Gastrocnemius medialis (tissue), 4 donors: ENCODE measurements at regions not wholly inside any gene's neighbourhood (a gene's known extent, or its start where the extent isn't known, plus 50 kb on each side); places are given as distances from the start of the nearest gene placed in this dataset.

Experiments used
- POLR2A ChIP-seq, 2 donors: fragments of 450-650 bp; IDR thresholded peaks; one replicate each; pipeline ENCODE4 v1.6.1; 2017; ENCODE audit warnings: antibody characterized with exemption in 2 of 2, mild to moderate bottlenecking in 2 of 2, moderate library complexity in 2 of 2
- TF ChIP-seq, protein P1 (sequence below), 5 experiments: fragments of 450-650 bp in 3 of 5; fragments of 200-600 bp in 2 of 5; sonication (generic) in 2 of 5; IDR thresholded peaks in 4 of 5; conservative IDR thresholded peaks in 1 of 5; 1 replicate in 4 of 5; 2 replicates in 1 of 5; pipeline ENCODE4 v1.5.1; 2016 to 2019; ENCODE audit warnings: antibody characterized with exemption in 5 of 5, mild to moderate bottlenecking in 3 of 5, moderate library complexity in 3 of 5

- no peak for TF ChIP-seq POLR2A (IDR thresholded peaks at IDR 0.05)
- TF ChIP-seq, protein P1, sequence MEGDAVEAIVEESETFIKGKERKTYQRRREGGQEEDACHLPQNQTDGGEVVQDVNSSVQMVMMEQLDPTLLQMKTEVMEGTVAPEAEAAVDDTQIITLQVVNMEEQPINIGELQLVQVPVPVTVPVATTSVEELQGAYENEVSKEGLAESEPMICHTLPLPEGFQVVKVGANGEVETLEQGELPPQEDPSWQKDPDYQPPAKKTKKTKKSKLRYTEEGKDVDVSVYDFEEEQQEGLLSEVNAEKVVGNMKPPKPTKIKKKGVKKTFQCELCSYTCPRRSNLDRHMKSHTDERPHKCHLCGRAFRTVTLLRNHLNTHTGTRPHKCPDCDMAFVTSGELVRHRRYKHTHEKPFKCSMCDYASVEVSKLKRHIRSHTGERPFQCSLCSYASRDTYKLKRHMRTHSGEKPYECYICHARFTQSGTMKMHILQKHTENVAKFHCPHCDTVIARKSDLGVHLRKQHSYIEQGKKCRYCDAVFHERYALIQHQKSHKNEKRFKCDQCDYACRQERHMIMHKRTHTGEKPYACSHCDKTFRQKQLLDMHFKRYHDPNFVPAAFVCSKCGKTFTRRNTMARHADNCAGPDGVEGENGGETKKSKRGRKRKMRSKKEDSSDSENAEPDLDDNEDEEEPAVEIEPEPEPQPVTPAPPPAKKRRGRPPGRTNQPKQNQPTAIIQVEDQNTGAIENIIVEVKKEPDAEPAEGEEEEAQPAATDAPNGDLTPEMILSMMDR (IDR thresholded peaks at IDR 0.05 in 4 of 5, conservative IDR thresholded peaks at IDR 0.05 in 1 of 5) = no peak
Observed at GRCh38 chr4:25485104-25485503, 108.0 kb downstream of the ANAPC4 start.
